GM19023 (cell line): ENCODE measurements at regions not wholly inside any gene's neighbourhood (a gene's known extent, or its start where the extent isn't known, plus 50 kb on each side); places are given as distances from the start of the nearest gene placed in this dataset.

Experiments used
- ATAC-seq: cut with Tn5 transposase; IDR thresholded peaks from one replicate; pipeline ENCODE4 v1.9.1; 2021; ENCODE audit warnings: mild to moderate bottlenecking, moderate library complexity; ENCODE audit not compliant: unreplicated experiment

- no peak for ATAC-seq
These were observed 256.9 kb downstream of the ATXN7L3B start for GRCh38 chr12:74794522-74794921.

GRCh38 chr12:74801625-74802024 is 264.0 kb downstream of the ATXN7L3B start:
- no peak for ATAC-seq

GRCh38 chr12:74816398-74817175 is 279.0 kb downstream of the ATXN7L3B start:
- no peak for ATAC-seq

- no peak for ATAC-seq
These were observed 279.9 kb downstream of the ATXN7L3B start for GRCh38 chr12:74817499-74817898.

- ATAC-seq: no peak
These were observed 280.8 kb downstream of the ATXN7L3B start for GRCh38 chr12:74818412-74818811.

- ATAC-seq: no peak
These were observed 282.7 kb downstream of the ATXN7L3B start for GRCh38 chr12:74820324-74820723.

- ATAC-seq: no peak
These were observed 298.9 kb downstream of the ATXN7L3B start for GRCh38 chr12:74836567-74836966.

- ATAC-seq: no peak
These were observed 308.5 kb downstream of the ATXN7L3B start for GRCh38 chr12:74846116-74846515.

GRCh38 chr12:74847169-74847568 is 309.5 kb downstream of the ATXN7L3B start:
- no peak for ATAC-seq

- ATAC-seq: no peak
These were observed 310.4 kb downstream of the ATXN7L3B start for GRCh38 chr12:74848006-74848405.

GRCh38 chr12:74849801-74850200 is 312.2 kb downstream of the ATXN7L3B start:
- ATAC-seq: no peak

GRCh38 chr12:74871817-74872216 is 334.2 kb downstream of the ATXN7L3B start:
- ATAC-seq: no peak

- no peak for ATAC-seq
These were observed 323.9 kb downstream of the KCNC2 start for GRCh38 chr12:74885775-74886174.

GRCh38 chr12:74889073-74889472 is 320.6 kb downstream of the KCNC2 start:
- ATAC-seq: no peak

- ATAC-seq: peak; percentile 66
These were observed 319.9 kb downstream of the KCNC2 start for GRCh38 chr12:74889563-74890236.

- peak; percentile 96 for ATAC-seq
These were observed 319.4 kb downstream of the KCNC2 start for GRCh38 chr12:74890237-74890599.

GRCh38 chr12:74891083-74891668 is 318.5 kb downstream of the KCNC2 start:
- ATAC-seq: no peak

- no peak for ATAC-seq
These were observed 317.5 kb downstream of the KCNC2 start for GRCh38 chr12:74892057-74892633.

GRCh38 chr12:74896186-74896585 is 313.5 kb downstream of the KCNC2 start:
- no peak for ATAC-seq

GRCh38 chr12:74897425-74898211 is 312.0 kb downstream of the KCNC2 start:
- no peak for ATAC-seq
